GM18507 (cell line): ENCODE measurements at regions not wholly inside any gene's neighbourhood (a gene's known extent, or its start where the extent isn't known, plus 50 kb on each side); places are given as distances from the start of the nearest gene placed in this dataset.
"Not testable (repeated sequence)": the region's sequence is repeated elsewhere in the genome, so short reads cannot be mapped to it uniquely, and the experiment has no call there.

Source experiments
- DNase-seq: peaks from one replicate; pipeline ENCODE4 v3.0.0; 2011; ENCODE audit warnings: low read depth; ENCODE audit not compliant: insufficient read length; ENCODE audit errors: extremely low spot score
- FAIRE-seq: peaks from 2 replicates; lab custom pipeline; 2011; peaks lifted over from hg19 to GRCh38; lab: Jason Lieb, UNC

DNA sequence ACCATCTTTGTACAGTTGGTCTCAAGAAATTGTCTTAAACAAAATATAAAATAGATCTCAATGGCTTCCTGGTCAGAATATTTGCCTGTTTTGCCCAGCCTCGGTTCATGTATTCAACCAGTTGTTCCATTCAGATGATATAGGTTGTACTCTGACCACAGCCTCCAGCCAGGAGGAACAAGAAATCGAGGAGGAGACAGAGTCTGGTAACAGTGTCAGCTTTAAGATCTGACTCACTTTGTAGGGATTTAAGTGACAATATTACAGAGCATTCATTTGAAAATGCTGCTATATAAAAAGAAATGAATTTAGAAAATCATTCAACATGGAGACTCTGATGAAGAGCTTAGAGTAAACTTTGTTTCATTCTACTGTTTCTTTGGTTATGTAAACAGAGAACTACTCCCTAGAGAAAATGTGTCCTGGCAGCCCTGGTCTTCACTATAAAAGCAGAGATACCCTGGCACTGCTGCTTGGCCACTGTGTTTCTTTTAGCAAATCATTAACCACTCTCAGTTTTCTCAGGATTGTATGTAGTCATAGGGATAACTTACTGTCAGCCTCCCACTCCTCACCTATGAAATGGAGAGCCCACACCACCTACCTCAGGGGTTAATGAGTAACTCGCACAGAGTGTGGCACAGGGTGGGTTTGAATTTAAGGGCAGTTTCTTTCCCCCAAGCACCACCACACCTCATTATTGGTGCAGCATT lies 53.5 kb downstream of the PAGE2 start:
- no peak for FAIRE-seq
- DNase-seq = no peak

DNA sequence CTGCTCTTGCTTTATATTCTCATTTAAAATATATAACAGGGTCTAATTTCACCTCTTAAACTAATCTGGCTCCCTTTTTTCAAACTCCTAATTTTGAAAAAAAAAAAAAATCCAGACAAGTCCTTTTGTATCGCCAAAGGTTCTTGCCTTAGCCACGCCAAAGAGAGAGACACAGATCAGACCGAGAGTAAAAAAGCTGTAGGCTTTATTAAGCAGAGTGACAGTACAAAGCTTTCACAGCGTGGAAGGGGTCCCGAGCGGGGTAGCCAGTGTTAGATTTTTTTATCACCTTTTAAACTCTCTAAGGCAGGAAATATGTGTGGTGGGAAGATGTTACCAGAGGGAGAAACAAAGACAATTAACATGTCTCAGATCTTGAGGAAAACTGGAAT lies 54.1 kb downstream of the PAGE2 start:
- FAIRE-seq (no peak), DNase-seq (no peak)

DNA sequence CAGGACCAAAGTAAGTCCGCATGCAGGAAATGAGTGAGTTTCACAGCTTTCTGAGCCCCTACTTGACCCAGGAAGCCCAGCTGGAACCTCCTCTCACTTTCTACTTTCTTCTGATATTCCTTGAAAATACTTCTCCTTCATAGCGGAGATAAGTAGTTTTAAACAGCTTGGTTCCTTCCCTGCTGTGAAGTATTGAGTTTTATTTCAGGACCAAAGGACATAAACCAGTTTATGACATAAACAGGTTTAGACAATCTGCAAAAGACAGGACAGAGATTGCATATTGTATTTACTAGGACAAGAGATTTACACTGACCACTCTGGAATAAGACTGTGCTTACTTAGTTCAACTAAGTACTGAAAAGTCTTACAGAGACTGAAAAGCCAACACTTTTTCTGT lies 54.8 kb downstream of the PAGE2 start:
- DNase-seq (no peak), FAIRE-seq (no peak)

DNA sequence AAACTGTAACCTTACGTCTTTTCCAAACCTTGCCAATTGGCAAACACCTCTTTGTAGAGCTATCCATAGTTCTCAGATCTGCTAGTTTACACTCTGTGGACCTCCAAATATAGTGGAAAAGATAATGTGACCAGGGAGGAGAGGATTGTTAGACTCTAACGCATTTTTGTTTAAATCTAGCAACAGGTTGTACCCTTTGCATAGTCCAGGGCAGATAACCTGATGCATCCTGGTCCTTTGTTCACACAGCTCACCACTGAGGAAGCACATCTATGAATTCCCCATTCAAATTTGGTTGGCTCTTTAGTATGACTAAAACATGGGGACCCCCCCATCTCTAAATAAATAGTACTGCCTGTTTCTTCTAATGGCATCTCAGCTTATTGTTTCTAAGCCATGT lies 55.9 kb downstream of the PAGE2 start:
- DNase-seq (no peak), FAIRE-seq (no peak)

DNA sequence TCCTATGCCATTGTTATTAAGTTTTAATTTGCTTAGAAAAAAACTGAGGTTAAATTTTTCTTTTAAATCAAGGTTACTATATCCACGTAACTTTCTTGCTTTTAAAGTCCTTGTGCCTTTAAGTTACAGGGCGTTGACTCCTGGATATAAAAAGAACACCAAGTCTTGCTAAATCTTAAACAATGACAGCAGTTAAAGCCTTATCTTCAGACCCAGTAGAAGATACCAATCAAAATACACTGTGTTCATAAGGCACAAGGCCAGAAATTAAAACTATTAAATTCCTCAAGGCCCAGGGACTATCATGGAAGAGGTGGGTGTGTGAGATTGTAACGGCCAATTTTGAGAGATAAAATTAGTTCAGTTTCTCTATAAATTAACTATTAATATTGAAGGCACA lies 60.4 kb downstream of the PAGE2 start:
- DNase-seq (no peak), FAIRE-seq (no peak)

DNA sequence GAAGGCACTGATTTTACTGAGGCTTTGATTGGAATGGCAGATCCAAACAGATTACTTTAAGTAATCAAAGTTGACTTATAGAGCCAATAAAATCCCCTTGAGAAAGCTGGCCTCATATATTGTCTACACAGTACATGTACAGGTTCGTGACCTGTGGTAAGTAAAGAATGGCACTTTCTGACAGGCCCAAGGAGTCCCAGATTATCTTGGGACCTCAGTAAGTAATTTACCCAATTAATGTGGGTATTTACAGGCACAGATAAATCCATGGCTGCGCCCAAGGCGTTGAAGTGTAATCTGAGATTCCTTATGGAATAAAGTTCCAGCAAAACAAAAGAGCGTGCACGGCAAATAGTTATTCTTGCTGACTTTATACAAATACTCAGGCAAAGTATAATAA lies 62.4 kb downstream of the PAGE2 start:
- no peak for DNase-seq
- FAIRE-seq = no peak

DNA sequence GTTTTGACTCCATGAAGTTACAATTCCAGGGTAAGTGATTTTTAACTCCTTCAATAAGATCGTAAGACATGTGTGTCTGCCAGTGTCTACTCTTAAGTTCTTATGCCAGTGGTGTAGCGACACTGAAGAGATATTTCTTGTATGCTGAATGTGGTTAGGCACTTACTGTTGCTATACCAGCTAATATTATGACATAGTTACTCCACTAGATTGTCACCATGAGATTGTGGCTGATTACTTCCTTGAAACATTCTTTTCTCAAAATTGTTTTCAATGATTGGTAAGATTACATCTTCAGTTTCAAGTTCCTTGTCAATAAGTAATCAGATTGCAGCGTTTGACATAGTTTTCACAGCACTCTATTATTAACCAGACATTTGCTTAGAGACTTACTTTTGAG lies 60.6 kb upstream of the PAGE5 start:
- peak; percentile 67 for FAIRE-seq
- DNase-seq = no peak

DNA sequence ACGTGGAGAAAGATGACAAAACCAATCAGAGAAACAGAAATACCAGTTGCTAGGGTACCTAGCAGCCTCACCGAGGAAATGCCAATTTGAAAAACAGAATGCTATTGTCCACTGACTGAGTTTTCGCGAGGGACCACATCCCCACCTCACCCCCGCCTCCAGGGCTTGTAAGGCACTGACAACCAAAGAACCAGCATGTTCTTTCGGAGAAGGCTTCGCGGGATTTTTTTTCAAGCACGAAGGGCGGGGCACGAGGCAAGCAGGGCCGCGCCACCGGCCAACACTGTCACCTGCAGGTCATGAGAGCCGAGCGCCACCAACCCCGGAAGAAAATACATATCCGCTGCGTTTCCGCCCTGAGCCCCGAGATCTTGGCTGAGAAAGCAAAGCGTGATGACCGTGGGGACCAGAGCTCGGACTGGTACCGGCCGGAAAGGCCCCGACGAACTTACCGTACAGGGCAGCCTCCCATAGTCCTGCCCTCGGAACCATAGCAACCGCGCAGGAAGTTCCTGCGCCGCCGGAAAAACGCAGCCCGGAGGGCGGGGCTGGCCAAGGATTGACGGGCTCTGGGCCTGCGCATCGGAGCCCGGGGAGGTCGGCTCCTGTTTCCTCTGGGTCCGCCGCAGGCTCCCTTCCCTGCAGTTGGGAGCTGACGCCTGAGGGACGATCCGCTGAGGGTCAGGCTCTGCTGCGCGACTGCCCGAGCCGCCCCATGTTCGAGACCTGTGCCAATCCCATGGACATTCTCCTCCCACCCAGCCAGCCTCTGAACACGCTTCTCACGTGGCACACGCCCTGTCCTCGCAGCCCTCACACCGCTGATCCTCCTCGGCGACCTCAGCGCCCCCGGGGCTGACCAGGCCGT lies 59.2 kb upstream of the PAGE5 start:
- DNase-seq (peak; percentile 42), FAIRE-seq (peak; percentile 98)

DNA sequence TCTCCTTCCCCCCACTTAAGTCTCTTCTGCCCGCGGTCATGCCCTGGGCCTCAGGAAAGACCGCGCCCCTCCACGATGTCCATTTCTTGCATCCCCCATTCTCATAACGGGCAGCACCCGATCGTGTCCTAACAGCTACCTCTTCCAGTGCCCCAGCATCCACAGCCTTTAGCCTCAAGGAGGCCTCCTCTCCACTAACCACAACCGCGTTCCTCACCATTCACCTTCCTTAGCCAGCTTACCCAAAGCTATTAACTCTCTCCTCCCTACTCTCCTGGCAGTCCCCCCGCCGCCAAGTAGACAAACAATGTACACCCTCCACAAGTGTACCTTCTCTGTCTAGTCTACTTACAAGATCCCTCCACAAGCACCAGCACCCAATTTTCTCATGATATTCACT lies 58.6 kb upstream of the PAGE5 start:
- no peak for FAIRE-seq
- DNase-seq = no peak

DNA sequence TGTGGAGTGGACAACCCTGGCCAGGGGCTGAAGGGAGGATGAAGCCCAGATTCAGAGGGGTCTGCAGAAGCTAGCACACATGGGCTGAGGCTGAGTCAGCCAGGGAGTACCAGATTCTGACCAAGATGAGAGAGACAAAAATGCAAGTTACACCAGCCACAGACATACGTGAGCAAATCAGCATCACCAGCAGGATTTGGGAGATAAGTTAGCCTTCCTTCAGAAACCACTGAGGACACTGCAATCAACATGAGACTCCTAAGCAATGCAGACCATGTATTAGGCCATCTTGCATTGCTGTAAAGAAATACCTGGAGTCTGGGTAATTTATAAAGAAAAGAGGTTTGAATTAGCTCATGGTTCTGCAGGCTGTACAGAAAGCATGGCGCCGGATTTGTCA lies 57.0 kb upstream of the PAGE5 start:
- no peak for FAIRE-seq
- DNase-seq = no peak

DNA sequence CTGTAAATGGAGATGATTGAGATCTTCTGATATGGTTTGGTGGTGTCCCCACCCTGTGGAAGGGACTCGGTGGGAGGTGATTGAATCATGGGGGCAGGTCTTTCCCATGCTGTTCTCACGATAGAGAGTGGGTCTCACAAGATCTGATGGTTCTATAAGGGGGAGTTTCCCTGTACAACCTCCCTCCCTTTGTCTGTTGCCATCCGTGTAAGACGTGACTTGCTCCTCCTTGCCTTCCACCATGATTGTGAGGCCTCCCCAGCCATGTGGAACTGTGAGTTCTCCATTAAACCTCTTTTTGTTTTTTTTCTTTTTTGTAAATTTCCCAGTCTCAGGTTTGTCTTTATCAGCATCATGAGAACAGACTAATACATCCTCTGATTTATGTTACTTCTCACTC lies 55.1 kb upstream of the PAGE5 start:
- FAIRE-seq, DNase-seq: not testable (repeated sequence)

DNA sequence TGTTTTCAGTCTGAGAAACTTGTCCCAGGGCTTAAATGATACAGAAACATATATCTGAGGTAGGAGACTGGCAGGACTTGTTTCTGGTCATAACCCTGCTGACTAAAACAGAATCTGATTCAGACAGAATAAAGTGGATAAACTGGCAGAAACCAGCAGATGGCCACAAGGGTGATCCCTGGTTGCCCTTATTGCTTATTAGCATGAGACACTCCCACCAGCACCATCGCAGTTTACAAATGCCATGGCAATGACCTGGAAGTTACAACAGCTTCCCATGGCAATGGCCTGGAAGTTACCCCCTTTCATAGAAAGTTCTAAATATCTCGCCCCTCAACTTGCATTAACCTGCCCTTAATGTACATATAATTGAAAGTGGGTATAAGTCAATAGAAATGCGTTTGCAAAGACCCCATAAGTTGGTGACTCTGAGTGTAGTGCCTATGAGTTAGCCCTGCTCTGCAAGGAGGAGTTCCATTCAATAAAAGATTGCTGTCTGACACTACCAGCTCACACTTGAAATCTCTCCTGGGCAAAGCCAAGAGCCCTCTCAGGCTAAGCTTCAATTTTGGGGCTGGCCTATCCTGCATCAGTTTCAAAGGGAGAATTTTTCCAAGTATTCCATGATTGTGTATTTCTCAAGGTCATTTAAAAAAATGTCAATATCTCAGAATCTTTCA lies 52.9 kb upstream of the PAGE5 start:
- no peak for DNase-seq
- FAIRE-seq = no peak

DNA sequence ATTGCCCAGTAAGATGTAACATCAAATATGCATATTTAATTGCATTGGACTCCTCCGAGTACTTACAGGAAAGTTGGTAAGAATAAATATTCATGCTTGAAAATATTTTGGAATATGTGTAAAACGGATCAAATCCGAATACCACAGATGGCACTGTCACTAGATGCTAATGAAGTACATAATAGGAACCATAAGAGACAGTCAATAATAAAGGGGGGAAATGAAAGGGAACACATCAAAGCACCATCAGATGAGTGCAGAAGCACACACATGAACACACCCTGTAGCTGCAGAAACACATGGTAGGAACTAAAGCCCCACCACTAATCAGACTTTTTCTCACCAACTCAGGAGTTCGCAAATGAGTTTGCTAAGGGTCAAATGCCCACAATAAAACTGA lies 52.2 kb upstream of the PAGE5 start:
- DNase-seq = no peak
- FAIRE-seq = no peak

DNA sequence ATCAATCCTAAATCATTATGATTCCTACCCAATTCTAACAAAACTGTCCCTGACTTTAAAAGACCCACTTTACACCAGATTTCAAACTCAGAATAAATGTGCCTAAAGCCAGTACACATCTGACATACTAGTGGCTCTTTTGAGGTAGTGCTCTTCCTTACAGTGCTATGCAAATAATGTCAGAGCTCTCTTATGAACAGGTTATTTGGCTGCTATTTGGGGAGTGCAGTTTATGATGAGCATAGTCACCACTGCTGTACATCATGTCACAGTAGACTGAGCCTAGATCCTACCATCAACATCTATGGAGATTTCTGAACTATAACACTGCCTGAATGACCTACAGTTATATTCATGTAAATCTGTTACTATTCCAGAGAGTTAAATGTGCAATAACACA lies 50.4 kb upstream of the PAGE5 start:
- DNase-seq (no peak), FAIRE-seq (peak; percentile 26)
